ENCODE measurements at regions not wholly inside any gene's neighbourhood (a gene's known extent, or its start where the extent isn't known, plus 50 kb on each side); places are given as distances from the start of the nearest gene placed in this dataset.

GRCh38 chr17:14487068-14487467, 186.2 kb downstream of the HS3ST3B1 start:
- no peak overlapping the region for H3K4me3 ChIP-seq (ENCODE audit: insufficient read depth in 1 of 2, low read depth in 1 of 2, low read length in 2 of 2)
- H2BK5ac ChIP-seq (ENCODE audit: low read depth, low read length, poor library complexity, severe bottlenecking), result no peak overlapping the region
- H4K91ac ChIP-seq (ENCODE audit: low read length), result peak overlapping the region; percentile 25
- no peak overlapping the region for H3K27ac ChIP-seq (ENCODE audit: low read length, poor library complexity, severe bottlenecking)
- peak overlapping the region in 1 of 2 experiments; percentile 90 for H2BK12ac ChIP-seq (ENCODE audit: low read length in 2 of 2)
- WGBS, result 88% methylated on average over 8 of the region's 8 CpGs
- H2BK15ac ChIP-seq (ENCODE audit: low read depth, poor library complexity, severe bottlenecking), result peak overlapping the region; percentile 44
- no peaks in the 10 kb centered on the region for H3K36me3 ChIP-seq (ENCODE audit: control insufficient read depth in 1 of 2, insufficient read depth in 2 of 2, low read depth in 1 of 2, low read length in 2 of 2)
- no peaks in the 10 kb centered on the region for H3K4me1 ChIP-seq (ENCODE audit: control insufficient read depth, insufficient read depth, low read depth, low read length)
- peak overlapping the region in 1 of 2 experiments; percentile 74 for H3K14ac ChIP-seq (ENCODE audit: low read length in 2 of 2)
- no peaks in the 10 kb centered on the region for H3K9me3 ChIP-seq (ENCODE audit: control insufficient read depth, low read length)
- H2BK120ac ChIP-seq (ENCODE audit: low read depth, low read length), result no peak overlapping the region
- H3K79me1 ChIP-seq (replicated peaks; ENCODE audit: low read length, poor library complexity, severe bottlenecking), result no peaks in the 10 kb centered on the region
- H2AFZ ChIP-seq (ENCODE audit: low read depth, low read length), result no peak overlapping the region
- no peak for DNase-seq
- H3K4me2 ChIP-seq (ENCODE audit: low read length, poor library complexity, severe bottlenecking), result no peak overlapping the region
- H2AK5ac ChIP-seq (ENCODE audit: low read length, severe bottlenecking), result no peak overlapping the region
- peak overlapping the region in 1 of 2 experiments; percentile 13 for H3K4ac ChIP-seq (ENCODE audit: low read depth in 1 of 2, low read length in 2 of 2)
- no peaks in the 10 kb centered on the region for H3K27me3 ChIP-seq (ENCODE audit: control insufficient read depth in 1 of 2, insufficient read depth in 1 of 2, low read length in 2 of 2)
- H3K23ac ChIP-seq (ENCODE audit: low read length in 2 of 2), result no peak overlapping the region
- H3K9ac ChIP-seq (ENCODE audit: low read length), result no peak overlapping the region
- H3K18ac ChIP-seq (ENCODE audit: low read depth in 1 of 2, low read length in 2 of 2), result peak overlapping the region in 1 of 2 experiments; percentile 83
- peak overlapping the region; percentile 72 for H4K8ac ChIP-seq (ENCODE audit: low read length)

GRCh38 chr17:14482715-14483114, 181.8 kb downstream of the HS3ST3B1 start:
- Histone ChIP-seq H4K8ac (ENCODE audit: low read length) (no peak overlapping the region), H3K4ac (ENCODE audit: low read depth in 1 of 2, low read length in 2 of 2) (no peak overlapping the region), H2BK120ac (ENCODE audit: low read depth, low read length) (no peak overlapping the region), H3K27me3 (ENCODE audit: control insufficient read depth in 1 of 2, insufficient read depth in 1 of 2, low read length in 2 of 2) (no peaks in the 10 kb centered on the region), H3K23ac (ENCODE audit: low read length in 2 of 2) (no peak overlapping the region), H2AFZ (ENCODE audit: low read depth, low read length) (no peak overlapping the region), H3K18ac (ENCODE audit: low read depth in 1 of 2, low read length in 2 of 2) (no peak overlapping the region), H2BK5ac (ENCODE audit: low read depth, low read length, poor library complexity, severe bottlenecking) (no peak overlapping the region), H3K9me3 (ENCODE audit: control insufficient read depth, low read length) (peaks cover 9% of the 10 kb centered on the region), H3K79me1 (replicated peaks; ENCODE audit: low read length, poor library complexity, severe bottlenecking) (no peaks in the 10 kb centered on the region), H3K4me3 (ENCODE audit: insufficient read depth in 1 of 2, low read depth in 1 of 2, low read length in 2 of 2) (no peak overlapping the region), H3K14ac (ENCODE audit: low read length in 2 of 2) (no peak overlapping the region), H2BK12ac (ENCODE audit: low read length in 2 of 2) (no peak overlapping the region), H2BK15ac (ENCODE audit: low read depth, poor library complexity, severe bottlenecking) (no peak overlapping the region), H3K9ac (ENCODE audit: low read length) (no peak overlapping the region), H3K36me3 (ENCODE audit: control insufficient read depth in 1 of 2, insufficient read depth in 2 of 2, low read depth in 1 of 2, low read length in 2 of 2) (no peaks in the 10 kb centered on the region), H3K4me2 (ENCODE audit: low read length, poor library complexity, severe bottlenecking) (no peak overlapping the region), H3K27ac (ENCODE audit: low read length, poor library complexity, severe bottlenecking) (no peak overlapping the region), H3K4me1 (ENCODE audit: control insufficient read depth, insufficient read depth, low read depth, low read length) (no peaks in the 10 kb centered on the region), H4K91ac (ENCODE audit: low read length) (no peak overlapping the region), H2AK5ac (ENCODE audit: low read length, severe bottlenecking) (no peak overlapping the region)
- WGBS, result no CpG with 5 or more reads among the region's 1 CpG
- DNase-seq, result no peak

- Histone ChIP-seq H3K18ac (ENCODE audit: low read depth in 1 of 2, low read length in 2 of 2) (no peak overlapping the region), H2AFZ (ENCODE audit: low read depth, low read length) (no peak overlapping the region), H3K4me2 (ENCODE audit: low read length, poor library complexity, severe bottlenecking) (no peak overlapping the region), H2BK120ac (ENCODE audit: low read depth, low read length) (no peak overlapping the region), H3K4me1 (ENCODE audit: control insufficient read depth, insufficient read depth, low read depth, low read length) (no peaks in the 10 kb centered on the region), H3K4ac (ENCODE audit: low read depth in 1 of 2, low read length in 2 of 2) (no peak overlapping the region), H3K14ac (ENCODE audit: low read length in 2 of 2) (no peak overlapping the region), H4K91ac (ENCODE audit: low read length) (no peak overlapping the region), H3K36me3 (ENCODE audit: control insufficient read depth in 1 of 2, insufficient read depth in 2 of 2, low read depth in 1 of 2, low read length in 2 of 2) (no peaks in the 10 kb centered on the region), H3K4me3 (ENCODE audit: insufficient read depth in 1 of 2, low read depth in 1 of 2, low read length in 2 of 2) (no peak overlapping the region), H2BK12ac (ENCODE audit: low read length in 2 of 2) (no peak overlapping the region), H2BK15ac (ENCODE audit: low read depth, poor library complexity, severe bottlenecking) (no peak overlapping the region), H3K79me1 (replicated peaks; ENCODE audit: low read length, poor library complexity, severe bottlenecking) (no peaks in the 10 kb centered on the region), H3K27ac (ENCODE audit: low read length, poor library complexity, severe bottlenecking) (no peak overlapping the region), H3K27me3 (ENCODE audit: control insufficient read depth in 1 of 2, insufficient read depth in 1 of 2, low read length in 2 of 2) (no peaks in the 10 kb centered on the region), H2BK5ac (ENCODE audit: low read depth, low read length, poor library complexity, severe bottlenecking) (no peak overlapping the region), H3K9ac (ENCODE audit: low read length) (no peak overlapping the region), H4K8ac (ENCODE audit: low read length) (no peak overlapping the region), H2AK5ac (ENCODE audit: low read length, severe bottlenecking) (no peak overlapping the region), H3K9me3 (ENCODE audit: control insufficient read depth, low read length) (peaks cover 9% of the 10 kb centered on the region), H3K23ac (ENCODE audit: low read length in 2 of 2) (no peak overlapping the region)
- DNase-seq, result no peak
- WGBS, result 100% methylated on average over 1 of the region's 1 CpG
These were observed 180.8 kb downstream of the HS3ST3B1 start for GRCh38 chr17:14481664-14482063.

- no peak overlapping the region for H4K8ac ChIP-seq (ENCODE audit: low read length)
- H3K23ac ChIP-seq (ENCODE audit: low read length in 2 of 2), result no peak overlapping the region
- no peak overlapping the region for H2BK120ac ChIP-seq (ENCODE audit: low read depth, low read length)
- H4K91ac ChIP-seq (ENCODE audit: low read length), result no peak overlapping the region
- H3K9ac ChIP-seq (ENCODE audit: low read length), result no peak overlapping the region
- WGBS, result 35% methylated on average over 4 of the region's 4 CpGs
- H3K4me3 ChIP-seq (ENCODE audit: insufficient read depth in 1 of 2, low read depth in 1 of 2, low read length in 2 of 2), result no peak overlapping the region
- peak overlapping the region in 1 of 2 experiments; percentile 66 for H2BK12ac ChIP-seq (ENCODE audit: low read length in 2 of 2)
- H3K27me3 ChIP-seq (ENCODE audit: control insufficient read depth in 1 of 2, insufficient read depth in 1 of 2, low read length in 2 of 2), result no peaks in the 10 kb centered on the region
- no peaks in the 10 kb centered on the region for H3K36me3 ChIP-seq (ENCODE audit: control insufficient read depth in 1 of 2, insufficient read depth in 2 of 2, low read depth in 1 of 2, low read length in 2 of 2)
- no peak overlapping the region for H2BK15ac ChIP-seq (ENCODE audit: low read depth, poor library complexity, severe bottlenecking)
- H3K4ac ChIP-seq (ENCODE audit: low read depth in 1 of 2, low read length in 2 of 2), result no peak overlapping the region
- no peak for DNase-seq
- peaks cover 4% of the 10 kb centered on the region for H3K9me3 ChIP-seq (ENCODE audit: control insufficient read depth, low read length)
- no peak overlapping the region for H3K4me2 ChIP-seq (ENCODE audit: low read length, poor library complexity, severe bottlenecking)
- H2BK5ac ChIP-seq (ENCODE audit: low read depth, low read length, poor library complexity, severe bottlenecking), result no peak overlapping the region
- no peak overlapping the region for H2AFZ ChIP-seq (ENCODE audit: low read depth, low read length)
- no peak overlapping the region for H3K14ac ChIP-seq (ENCODE audit: low read length in 2 of 2)
- no peaks in the 10 kb centered on the region for H3K79me1 ChIP-seq (replicated peaks; ENCODE audit: low read length, poor library complexity, severe bottlenecking)
- H3K27ac ChIP-seq (ENCODE audit: low read length, poor library complexity, severe bottlenecking), result no peak overlapping the region
- no peak overlapping the region for H2AK5ac ChIP-seq (ENCODE audit: low read length, severe bottlenecking)
- H3K4me1 ChIP-seq (ENCODE audit: control insufficient read depth, insufficient read depth, low read depth, low read length), result peaks cover 4% of the 10 kb centered on the region
- H3K18ac ChIP-seq (ENCODE audit: low read depth in 1 of 2, low read length in 2 of 2), result peak overlapping the region in 1 of 2 experiments; percentile 33
These were observed 173.7 kb downstream of the HS3ST3B1 start for GRCh38 chr17:14474591-14474990.
